GM12878 (cell line): ENCODE measurements at regions not wholly inside any gene's neighbourhood (a gene's known extent, or its start where the extent isn't known, plus 50 kb on each side); places are given as distances from the start of the nearest gene placed in this dataset.

Source experiments
- ATAC-seq: fragments of 200-7000 bp; cut with Tn5 transposase; 3 replicates; pipeline ENCODE4 v1.9.1; 2020; ENCODE audit warnings: mild to moderate bottlenecking, moderate library complexity
- BruUV-seq: library from RNA; stranded (reverse); fragments of 400-500 nt; replicated peaks from 2 replicates; lab custom pipeline; 2021; lab: Mats Ljungman, UMichigan
- CTCF ChIA-PET: fragments of 300-600 bp; sonication (Branson Sonifier 250); formaldehyde crosslinking; extraction: SDS; loops from one replicate; lab custom pipeline; 2021; ENCODE audit warnings: inconsistent platforms; lab: Yijun Ruan, JAX
- POLR2A ChIA-PET: fragments of 350-600 bp; formaldehyde crosslinking; extraction: SDS; loops from one replicate; lab custom pipeline; 2021; ENCODE audit warnings: inconsistent platforms; lab: Charles Lee
- RAD21 ChIA-PET: fragments of 300-600 bp; sonication (Branson Sonifier 250); formaldehyde crosslinking; loops from one replicate; lab custom pipeline; 2023; ENCODE audit warnings: antibody characterized with exemption; ENCODE audit not compliant: unreplicated experiment; lab: Charles Lee
- SMC1A ChIA-PET: fragments of 300-600 bp; sonication (Branson Sonifier 250); formaldehyde crosslinking; loops from one replicate; lab custom pipeline; 2023; ENCODE audit not compliant: unreplicated experiment, uncharacterized antibody; lab: Charles Lee
- DNase-seq: peaks from one replicate; pipeline ENCODE4 v3.0.0-alpha.2; 2011; ENCODE audit warnings: low read depth, low spot score
- FAIRE-seq: peaks from 3 replicates; lab custom pipeline; 2011; peaks lifted over from hg19 to GRCh38; lab: Jason Lieb, UNC
- H2AFZ ChIP-seq: 2 replicates; pipeline ENCODE4 v1.6.0; 2011; ENCODE audit warnings: low read depth, low read length, control low read depth; ENCODE audit not compliant: control insufficient read depth
- H3K27ac ChIP-seq: 2 replicates; pipeline ENCODE4 v1.5.1; 2011; ENCODE audit warnings: control low read depth; ENCODE audit not compliant: control insufficient read depth, insufficient read depth
- H3K27me3 ChIP-seq, 2 experiments: replicated peaks in 1 of 2; 2 replicates each; pipeline versions ENCODE4 v1.6.0 to v1.6.1; 2011; ENCODE audit warnings: low read length in 1 of 2; ENCODE audit not compliant: control insufficient read depth in 2 of 2, insufficient read depth in 2 of 2
- H3K36me3 ChIP-seq, 2 experiments: 2 replicates each; pipeline ENCODE4 v1.5.1; 2011; ENCODE audit warnings: low read length in 1 of 2; ENCODE audit not compliant: control insufficient read depth in 2 of 2, insufficient read depth in 2 of 2
- H3K4me1 ChIP-seq: 2 replicates; pipeline ENCODE4 v1.6.1; 2011; ENCODE audit warnings: mild to moderate bottlenecking, low read length, moderate library complexity, mixed read lengths; ENCODE audit not compliant: control insufficient read depth, insufficient read depth
- H3K4me2 ChIP-seq: 2 replicates; pipeline ENCODE4 v1.6.0; 2011; ENCODE audit warnings: control low read depth; ENCODE audit not compliant: control insufficient read depth, insufficient read depth
- H3K4me3 ChIP-seq: fragments of 200-600 bp; sonication (generic); 2 replicates; pipeline ENCODE4 v1.5.1; 2016
- H3K79me2 ChIP-seq: 2 replicates; pipeline ENCODE4 v1.6.0; 2011; ENCODE audit warnings: low read length; ENCODE audit not compliant: control insufficient read depth, insufficient read depth
- H3K9ac ChIP-seq: 2 replicates; pipeline ENCODE4 v1.8.0; 2011; ENCODE audit warnings: low read length, control low read depth, mixed read lengths; ENCODE audit not compliant: control insufficient read depth, insufficient read depth
- H3K9me3 ChIP-seq: replicated peaks from 3 replicates; pipeline ENCODE4 v1.5.1; 2011; ENCODE audit warnings: mild to moderate bottlenecking, low read length; ENCODE audit not compliant: control insufficient read depth, insufficient read depth
- H4K20me1 ChIP-seq: 2 replicates; pipeline ENCODE4 v1.6.0; 2011; ENCODE audit not compliant: control insufficient read depth, insufficient read depth
- BCL11A ChIP-seq: IDR thresholded peaks from 2 replicates; pipeline ENCODE4 v1.6.1; 2011; ENCODE audit warnings: low read depth, low read length
- CHD2 ChIP-seq: IDR thresholded peaks from 2 replicates; pipeline ENCODE4 v1.6.1; 2011; ENCODE audit warnings: low read depth, low read length, improper control_type of control experiment, borderline replicate concordance
- NFIC ChIP-seq: IDR thresholded peaks from 2 replicates; pipeline ENCODE4 v1.6.1; 2012; ENCODE audit warnings: low read depth, mild to moderate bottlenecking, inconsistent platforms, low read length, moderate library complexity
- RELA ChIP-seq: fragments of 450-650 bp; IDR thresholded peaks from 2 replicates; pipeline ENCODE4 v1.8.0; 2014; ENCODE audit warnings: borderline replicate concordance; ENCODE audit not compliant: partially characterized antibody
- SIN3A ChIP-seq: IDR thresholded peaks from 2 replicates; pipeline ENCODE4 v1.6.1; 2012; ENCODE audit warnings: low read depth, low read length, improper control_type of control experiment
- ZNF217 ChIP-seq: fragments of 450-650 bp; IDR thresholded peaks from 2 replicates; pipeline ENCODE4 v1.6.1; 2017; ENCODE audit warnings: antibody characterized with exemption, mild to moderate bottlenecking
- ZNF384 ChIP-seq: IDR thresholded peaks from 2 replicates; pipeline ENCODE4 v1.6.1; 2012; ENCODE audit warnings: low read depth, mild to moderate bottlenecking, low read length, improper control_type of control experiment, borderline replicate concordance
- WGBS: methylation state at CpG from one replicate; pipeline ENCODE4 v1.1.6; 2016; ENCODE audit warnings: low lambda C conversion rate; ENCODE audit not compliant: insufficient replicate concordance, insufficient coverage; ENCODE audit errors: missing lambda C conversion rate; 5-methylcytosine and 5-hydroxymethylcytosine counted together
- in situ Hi-C: fragments of 300-500 bp; cut with MboI; formaldehyde crosslinking; loops from 9 replicates; pipeline ENCODE4 v1.14.3; 2018; ENCODE audit warnings: mixed read lengths
- intact Hi-C: fragments of 100-400 bp; cut with micrococcal nuclease; formaldehyde crosslinking; loops from one replicate; pipeline ENCODE4 v1.14.2; 2022; ENCODE audit not compliant: unreplicated experiment
- TF ChIP-seq, protein P1 (sequence below): fragments of 450-650 bp; IDR thresholded peaks from 2 replicates; pipeline ENCODE4 v1.6.1; 2016; ENCODE audit warnings: mild to moderate bottlenecking, moderate library complexity, borderline replicate concordance
- TF ChIP-seq, protein P2 (sequence below), 3 experiments: IDR thresholded peaks in 2 of 3; conservative IDR thresholded peaks in 1 of 3; 2 replicates each; pipeline ENCODE4 v1.5.1; 2011; ENCODE audit warnings: low read depth in 3 of 3, low read length in 3 of 3, mild to moderate bottlenecking in 3 of 3, control low read depth in 2 of 3, moderate library complexity in 2 of 3, inconsistent platforms in 1 of 3, mixed read lengths in 1 of 3; ENCODE audit not compliant: control insufficient read depth in 2 of 3, insufficient read depth in 1 of 3; ENCODE audit errors: extremely low read depth in 1 of 3
- TF ChIP-seq, protein P3 (sequence below): fragments of 450-650 bp; formaldehyde crosslinking; IDR thresholded peaks from 2 replicates; pipeline ENCODE4 v1.5.0; 2022; ENCODE audit warnings: mild to moderate bottlenecking, missing genetic modification characterization
- TF ChIP-seq, protein P4 (sequence below): fragments of 450-650 bp; IDR thresholded peaks from 2 replicates; pipeline ENCODE4 v1.6.1; 2017; ENCODE audit warnings: low read depth, mild to moderate bottlenecking, moderate library complexity

DNA sequence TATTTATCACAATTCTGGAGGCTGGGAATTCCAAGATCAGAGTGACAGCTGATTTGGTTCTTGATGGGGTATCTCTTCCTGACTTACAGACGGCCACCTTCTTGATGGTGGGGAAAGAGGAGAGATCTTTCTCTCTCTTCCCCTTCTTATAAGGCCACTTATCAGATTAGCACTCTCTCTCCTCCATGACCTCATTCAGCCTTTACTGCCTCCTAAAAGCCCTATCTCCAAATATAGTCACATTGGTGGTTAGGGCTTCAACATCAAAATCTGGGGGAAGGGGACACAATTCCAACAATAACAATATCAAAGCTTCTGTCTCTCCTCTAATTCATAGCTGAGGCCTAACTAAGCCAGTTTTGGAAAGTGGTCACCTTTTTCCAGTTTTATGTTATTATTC lies 91.7 kb upstream of the MBNL1 start:
- ATAC-seq (no peak), DNase-seq (no peak), FAIRE-seq (no peak)
- Histone ChIP-seq H3K27me3 (no peaks in the 10 kb centered on the region), H3K27ac (no peak overlapping the region), H4K20me1 (no peaks in the 10 kb centered on the region), H3K79me2 (no peaks in the 10 kb centered on the region), H3K36me3 (no peaks in the 10 kb centered on the region), H3K9me3 (no peaks in the 10 kb centered on the region; the same call in 1 of the 3 replicates), H2AFZ (no peak overlapping the region), H3K4me3 (no peak overlapping the region), H3K4me1 (no peaks in the 10 kb centered on the region), H3K9ac (no peak overlapping the region), H3K4me2 (no peak overlapping the region)
- ChIA-PET CTCF (interaction anchor here (0.8 to 4.7 kb wide), 10 partner anchors 9 to 271 kb away, joined by 3 to 29 read pairs (median 4); no protein-coding TSS in a partner anchor), SMC1A (interaction anchor here (0.6 to 4.4 kb wide), 20 partner anchors 10 to 296 kb away, joined by 3 to 17 read pairs (median 4); no protein-coding TSS in a partner anchor), RAD21 (interaction anchor here (0.7 to 2.2 kb wide), 6 partner anchors 16 to 290 kb away, joined by 3 to 9 read pairs (median 4); no protein-coding TSS in a partner anchor), POLR2A (no interaction called here)
- in situ Hi-C loops (loop anchor here (5.0 kb wide), 1 partner anchor 265 kb away; no protein-coding TSS in a partner anchor), intact Hi-C loops (loop anchor here (5.0 kb wide), 1 partner anchor 50 kb away; no protein-coding TSS in a partner anchor)
- no TSS peak for BruUV-seq
- 91% methylated on average over 1 of the region's 1 CpG for WGBS
- TF ChIP-seq, protein P1, sequence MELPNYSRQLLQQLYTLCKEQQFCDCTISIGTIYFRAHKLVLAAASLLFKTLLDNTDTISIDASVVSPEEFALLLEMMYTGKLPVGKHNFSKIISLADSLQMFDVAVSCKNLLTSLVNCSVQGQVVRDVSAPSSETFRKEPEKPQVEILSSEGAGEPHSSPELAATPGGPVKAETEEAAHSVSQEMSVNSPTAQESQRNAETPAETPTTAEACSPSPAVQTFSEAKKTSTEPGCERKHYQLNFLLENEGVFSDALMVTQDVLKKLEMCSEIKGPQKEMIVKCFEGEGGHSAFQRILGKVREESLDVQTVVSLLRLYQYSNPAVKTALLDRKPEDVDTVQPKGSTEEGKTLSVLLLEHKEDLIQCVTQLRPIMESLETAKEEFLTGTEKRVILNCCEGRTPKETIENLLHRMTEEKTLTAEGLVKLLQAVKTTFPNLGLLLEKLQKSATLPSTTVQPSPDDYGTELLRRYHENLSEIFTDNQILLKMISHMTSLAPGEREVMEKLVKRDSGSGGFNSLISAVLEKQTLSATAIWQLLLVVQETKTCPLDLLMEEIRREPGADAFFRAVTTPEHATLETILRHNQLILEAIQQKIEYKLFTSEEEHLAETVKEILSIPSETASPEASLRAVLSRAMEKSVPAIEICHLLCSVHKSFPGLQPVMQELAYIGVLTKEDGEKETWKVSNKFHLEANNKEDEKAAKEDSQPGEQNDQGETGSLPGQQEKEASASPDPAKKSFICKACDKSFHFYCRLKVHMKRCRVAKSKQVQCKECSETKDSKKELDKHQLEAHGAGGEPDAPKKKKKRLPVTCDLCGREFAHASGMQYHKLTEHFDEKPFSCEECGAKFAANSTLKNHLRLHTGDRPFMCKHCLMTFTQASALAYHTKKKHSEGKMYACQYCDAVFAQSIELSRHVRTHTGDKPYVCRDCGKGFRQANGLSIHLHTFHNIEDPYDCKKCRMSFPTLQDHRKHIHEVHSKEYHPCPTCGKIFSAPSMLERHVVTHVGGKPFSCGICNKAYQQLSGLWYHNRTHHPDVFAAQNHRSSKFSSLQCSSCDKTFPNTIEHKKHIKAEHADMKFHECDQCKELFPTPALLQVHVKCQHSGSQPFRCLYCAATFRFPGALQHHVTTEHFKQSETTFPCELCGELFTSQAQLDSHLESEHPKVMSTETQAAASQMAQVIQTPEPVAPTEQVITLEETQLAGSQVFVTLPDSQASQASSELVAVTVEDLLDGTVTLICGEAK, result no peak
- TF ChIP-seq RELA (no peak), NFIC (no peak), CHD2 (no peak), ZNF384 (no peak), SIN3A (no peak), BCL11A (no peak), ZNF217 (no peak)
- TF ChIP-seq, protein P2, sequence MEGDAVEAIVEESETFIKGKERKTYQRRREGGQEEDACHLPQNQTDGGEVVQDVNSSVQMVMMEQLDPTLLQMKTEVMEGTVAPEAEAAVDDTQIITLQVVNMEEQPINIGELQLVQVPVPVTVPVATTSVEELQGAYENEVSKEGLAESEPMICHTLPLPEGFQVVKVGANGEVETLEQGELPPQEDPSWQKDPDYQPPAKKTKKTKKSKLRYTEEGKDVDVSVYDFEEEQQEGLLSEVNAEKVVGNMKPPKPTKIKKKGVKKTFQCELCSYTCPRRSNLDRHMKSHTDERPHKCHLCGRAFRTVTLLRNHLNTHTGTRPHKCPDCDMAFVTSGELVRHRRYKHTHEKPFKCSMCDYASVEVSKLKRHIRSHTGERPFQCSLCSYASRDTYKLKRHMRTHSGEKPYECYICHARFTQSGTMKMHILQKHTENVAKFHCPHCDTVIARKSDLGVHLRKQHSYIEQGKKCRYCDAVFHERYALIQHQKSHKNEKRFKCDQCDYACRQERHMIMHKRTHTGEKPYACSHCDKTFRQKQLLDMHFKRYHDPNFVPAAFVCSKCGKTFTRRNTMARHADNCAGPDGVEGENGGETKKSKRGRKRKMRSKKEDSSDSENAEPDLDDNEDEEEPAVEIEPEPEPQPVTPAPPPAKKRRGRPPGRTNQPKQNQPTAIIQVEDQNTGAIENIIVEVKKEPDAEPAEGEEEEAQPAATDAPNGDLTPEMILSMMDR (IDR thresholded peaks at IDR 0.05 in 2 of 3, conservative IDR thresholded peaks at IDR 0.05 in 1 of 3; ENCODE audit: control insufficient read depth in 2 of 3, extremely low read depth in 1 of 3, insufficient read depth in 1 of 3, low read depth in 3 of 3, low read length in 3 of 3), result no peak
- TF ChIP-seq, protein P3, sequence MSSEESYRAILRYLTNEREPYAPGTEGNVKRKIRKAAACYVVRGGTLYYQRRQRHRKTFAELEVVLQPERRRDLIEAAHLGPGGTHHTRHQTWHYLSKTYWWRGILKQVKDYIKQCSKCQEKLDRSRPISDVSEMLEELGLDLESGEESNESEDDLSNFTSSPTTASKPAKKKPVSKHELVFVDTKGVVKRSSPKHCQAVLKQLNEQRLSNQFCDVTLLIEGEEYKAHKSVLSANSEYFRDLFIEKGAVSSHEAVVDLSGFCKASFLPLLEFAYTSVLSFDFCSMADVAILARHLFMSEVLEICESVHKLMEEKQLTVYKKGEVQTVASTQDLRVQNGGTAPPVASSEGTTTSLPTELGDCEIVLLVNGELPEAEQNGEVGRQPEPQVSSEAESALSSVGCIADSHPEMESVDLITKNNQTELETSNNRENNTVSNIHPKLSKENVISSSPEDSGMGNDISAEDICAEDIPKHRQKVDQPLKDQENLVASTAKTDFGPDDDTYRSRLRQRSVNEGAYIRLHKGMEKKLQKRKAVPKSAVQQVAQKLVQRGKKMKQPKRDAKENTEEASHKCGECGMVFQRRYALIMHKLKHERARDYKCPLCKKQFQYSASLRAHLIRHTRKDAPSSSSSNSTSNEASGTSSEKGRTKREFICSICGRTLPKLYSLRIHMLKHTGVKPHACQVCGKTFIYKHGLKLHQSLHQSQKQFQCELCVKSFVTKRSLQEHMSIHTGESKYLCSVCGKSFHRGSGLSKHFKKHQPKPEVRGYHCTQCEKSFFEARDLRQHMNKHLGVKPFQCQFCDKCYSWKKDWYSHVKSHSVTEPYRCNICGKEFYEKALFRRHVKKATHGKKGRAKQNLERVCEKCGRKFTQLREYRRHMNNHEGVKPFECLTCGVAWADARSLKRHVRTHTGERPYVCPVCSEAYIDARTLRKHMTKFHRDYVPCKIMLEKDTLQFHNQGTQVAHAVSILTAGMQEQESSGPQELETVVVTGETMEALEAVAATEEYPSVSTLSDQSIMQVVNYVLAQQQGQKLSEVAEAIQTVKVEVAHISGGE, result no peak
- TF ChIP-seq, protein P4, sequence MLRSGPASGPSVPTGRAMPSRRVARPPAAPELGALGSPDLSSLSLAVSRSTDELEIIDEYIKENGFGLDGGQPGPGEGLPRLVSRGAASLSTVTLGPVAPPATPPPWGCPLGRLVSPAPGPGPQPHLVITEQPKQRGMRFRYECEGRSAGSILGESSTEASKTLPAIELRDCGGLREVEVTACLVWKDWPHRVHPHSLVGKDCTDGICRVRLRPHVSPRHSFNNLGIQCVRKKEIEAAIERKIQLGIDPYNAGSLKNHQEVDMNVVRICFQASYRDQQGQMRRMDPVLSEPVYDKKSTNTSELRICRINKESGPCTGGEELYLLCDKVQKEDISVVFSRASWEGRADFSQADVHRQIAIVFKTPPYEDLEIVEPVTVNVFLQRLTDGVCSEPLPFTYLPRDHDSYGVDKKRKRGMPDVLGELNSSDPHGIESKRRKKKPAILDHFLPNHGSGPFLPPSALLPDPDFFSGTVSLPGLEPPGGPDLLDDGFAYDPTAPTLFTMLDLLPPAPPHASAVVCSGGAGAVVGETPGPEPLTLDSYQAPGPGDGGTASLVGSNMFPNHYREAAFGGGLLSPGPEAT, result no peak
